GM23248 (cell line): ENCODE measurements at regions not wholly inside any gene's neighbourhood (a gene's known extent, or its start where the extent isn't known, plus 50 kb on each side); places are given as distances from the start of the nearest gene placed in this dataset.

Source experiments
- EZH2 ChIP-seq: fragments of 200-600 bp; sonication (generic); IDR thresholded peaks from 2 replicates; pipeline ENCODE4 v1.6.1; 2018; ENCODE audit warnings: antibody characterized with exemption, mild to moderate bottlenecking; ENCODE audit not compliant: insufficient read depth, poor library complexity, severe bottlenecking
- EZH2phosphoT487 ChIP-seq: fragments of 200-600 bp; sonication (generic); IDR thresholded peaks from 2 replicates; pipeline ENCODE4 v1.6.1; 2018; ENCODE audit warnings: antibody characterized with exemption, moderate library complexity, mild to moderate bottlenecking, low read depth; ENCODE audit not compliant: insufficient read depth

DNA sequence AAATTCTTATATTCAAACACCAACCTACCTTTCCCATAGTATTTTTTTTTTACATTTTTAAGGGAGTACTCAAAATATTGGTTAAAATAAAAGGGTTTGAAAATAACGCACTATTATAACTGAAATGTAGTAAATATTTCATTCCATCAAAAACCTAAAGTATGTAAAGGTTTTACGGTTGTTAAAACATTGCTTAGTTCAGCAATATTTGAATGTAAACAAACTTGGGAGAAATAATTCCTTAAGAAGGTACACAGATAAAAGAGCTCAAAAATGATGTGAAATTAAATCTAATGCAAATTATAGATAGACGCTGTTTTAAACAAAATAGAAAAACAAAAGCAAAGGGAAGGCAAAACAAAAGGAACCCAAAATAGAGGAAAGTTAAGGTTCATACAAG is 1476.9 kb downstream of the PCDH18 start:
- TF ChIP-seq EZH2phosphoT487: no peak
- TF ChIP-seq EZH2: no peak
